Dendritic cell treated with granulocyte-macrophage colony-stimulating factor and Interleukin-4, amounts not matched to agents 40 ng/mL and 50 ng/mL, for 4 days (primary cell): ENCODE measurements at regions not wholly inside any gene's neighbourhood (a gene's known extent, or its start where the extent isn't known, plus 50 kb on each side); places are given as distances from the start of the nearest gene placed in this dataset.
"Not testable (repeated sequence)": the region's sequence is repeated elsewhere in the genome, so short reads cannot be mapped to it uniquely, and the experiment has no call there.

Source experiments
- H3K27ac Mint-ChIP-seq: one replicate; pipeline ENCODE4 v1.8.0; 2022; ENCODE audit warnings: mild to moderate bottlenecking, mixed read lengths
- H3K27me3 Mint-ChIP-seq: one replicate; pipeline ENCODE4 v1.8.0; 2022; ENCODE audit warnings: mild to moderate bottlenecking, mixed read lengths
- H3K36me3 Mint-ChIP-seq: one replicate; pipeline ENCODE4 v1.8.0; 2022; ENCODE audit warnings: low read depth, mixed read lengths
- H3K4me1 Mint-ChIP-seq: one replicate; pipeline ENCODE4 v1.8.0; 2022; ENCODE audit warnings: low read depth, mixed read lengths
- H3K4me3 Mint-ChIP-seq: one replicate; pipeline ENCODE4 v1.8.0; 2022; ENCODE audit warnings: mild to moderate bottlenecking, moderate library complexity, mixed read lengths
- H3K9me3 Mint-ChIP-seq: one replicate; pipeline ENCODE4 v1.8.0; 2022; ENCODE audit warnings: mixed read lengths
- intact Hi-C: fragments of 100-400 bp; cut with micrococcal nuclease; formaldehyde crosslinking; loops from one replicate; pipeline ENCODE4 v1.15.0; 2022

GRCh38 chr3:166606988-166607387 is 769.8 kb upstream of the BCHE start:
- H3K27me3 Mint-ChIP-seq = no peaks in the 10 kb centered on the region
- H3K36me3 Mint-ChIP-seq = no peaks in the 10 kb centered on the region
- no peak overlapping the region for H3K4me3 Mint-ChIP-seq
- H3K9me3 Mint-ChIP-seq = no peaks in the 10 kb centered on the region
- no peak overlapping the region for H3K27ac Mint-ChIP-seq
- no peaks in the 10 kb centered on the region for H3K4me1 Mint-ChIP-seq
- intact Hi-C loops = no loop called here

GRCh38 chr3:166593776-166594175 is 756.6 kb upstream of the BCHE start:
- Mint-ChIP-seq H3K9me3 (peaks cover 21% of the 10 kb centered on the region), H3K27me3 (no peaks in the 10 kb centered on the region), H3K4me3 (no peak overlapping the region), H3K36me3 (no peaks in the 10 kb centered on the region), H3K4me1 (no peaks in the 10 kb centered on the region), H3K27ac (no peak overlapping the region)
- intact Hi-C loops = no loop called here

- Mint-ChIP-seq H3K27me3 (no peaks in the 10 kb centered on the region), H3K27ac (no peak overlapping the region), H3K4me1 (no peaks in the 10 kb centered on the region), H3K4me3 (no peak overlapping the region), H3K36me3 (no peaks in the 10 kb centered on the region), H3K9me3 (peaks cover 13% of the 10 kb centered on the region)
- intact Hi-C loops = no loop called here
Measured at GRCh38 chr3:166582236-166582635, 745.0 kb upstream of the BCHE start.

GRCh38 chr3:166580561-166580960 is 743.3 kb upstream of the BCHE start:
- H3K27ac Mint-ChIP-seq = no peak overlapping the region
- H3K36me3 Mint-ChIP-seq = no peaks in the 10 kb centered on the region
- H3K4me1 Mint-ChIP-seq = no peaks in the 10 kb centered on the region
- H3K4me3 Mint-ChIP-seq = no peak overlapping the region
- no peaks in the 10 kb centered on the region for H3K27me3 Mint-ChIP-seq
- intact Hi-C loops = no loop called here
- peaks cover 13% of the 10 kb centered on the region for H3K9me3 Mint-ChIP-seq

- intact Hi-C loops = no loop called here
- Mint-ChIP-seq H3K9me3 (peaks cover 15% of the 10 kb centered on the region), H3K27me3 (no peaks in the 10 kb centered on the region), H3K4me1 (no peaks in the 10 kb centered on the region), H3K36me3 (no peaks in the 10 kb centered on the region), H3K27ac (no peak overlapping the region), H3K4me3 (no peak overlapping the region)
Measured at GRCh38 chr3:166575161-166575560, 737.9 kb upstream of the BCHE start.

- peaks cover 15% of the 10 kb centered on the region for H3K9me3 Mint-ChIP-seq
- H3K27me3 Mint-ChIP-seq, intact Hi-C loops, H3K4me3 Mint-ChIP-seq, H3K36me3 Mint-ChIP-seq, H3K27ac Mint-ChIP-seq, H3K4me1 Mint-ChIP-seq: not testable (repeated sequence)
Measured at GRCh38 chr3:166571686-166572085, 734.5 kb upstream of the BCHE start.

GRCh38 chr3:166570102-166570501 is 732.9 kb upstream of the BCHE start:
- H3K36me3 Mint-ChIP-seq = no peaks in the 10 kb centered on the region
- H3K27ac Mint-ChIP-seq = no peak overlapping the region
- no peaks in the 10 kb centered on the region for H3K27me3 Mint-ChIP-seq
- H3K4me1 Mint-ChIP-seq = no peaks in the 10 kb centered on the region
- H3K9me3 Mint-ChIP-seq = peaks cover 15% of the 10 kb centered on the region
- intact Hi-C loops = no loop called here
- no peak overlapping the region for H3K4me3 Mint-ChIP-seq

- Mint-ChIP-seq H3K36me3 (no peaks in the 10 kb centered on the region), H3K4me3 (no peak overlapping the region), H3K27me3 (no peaks in the 10 kb centered on the region), H3K9me3 (peaks cover 15% of the 10 kb centered on the region), H3K4me1 (no peaks in the 10 kb centered on the region), H3K27ac (no peak overlapping the region)
- intact Hi-C loops = no loop called here
Measured at GRCh38 chr3:166569589-166569988, 732.4 kb upstream of the BCHE start.

- no peaks in the 10 kb centered on the region for H3K27me3 Mint-ChIP-seq
- intact Hi-C loops = no loop called here
- H3K27ac Mint-ChIP-seq = no peak overlapping the region
- no peaks in the 10 kb centered on the region for H3K4me1 Mint-ChIP-seq
- no peak overlapping the region for H3K4me3 Mint-ChIP-seq
- no peaks in the 10 kb centered on the region for H3K36me3 Mint-ChIP-seq
- peaks cover 57% of the 10 kb centered on the region for H3K9me3 Mint-ChIP-seq
Measured at GRCh38 chr3:166560253-166560652, 723.0 kb upstream of the BCHE start.

- no peak overlapping the region for H3K4me3 Mint-ChIP-seq
- H3K4me1 Mint-ChIP-seq = no peaks in the 10 kb centered on the region
- no peak overlapping the region for H3K27ac Mint-ChIP-seq
- H3K27me3 Mint-ChIP-seq = no peaks in the 10 kb centered on the region
- H3K9me3 Mint-ChIP-seq = peaks cover 57% of the 10 kb centered on the region
- no peaks in the 10 kb centered on the region for H3K36me3 Mint-ChIP-seq
- intact Hi-C loops = no loop called here
Measured at GRCh38 chr3:166556955-166557354, 719.7 kb upstream of the BCHE start.

- Mint-ChIP-seq H3K9me3 (peaks cover 41% of the 10 kb centered on the region), H3K27me3 (no peaks in the 10 kb centered on the region), H3K36me3 (no peaks in the 10 kb centered on the region), H3K4me1 (no peaks in the 10 kb centered on the region), H3K27ac (no peak overlapping the region), H3K4me3 (no peak overlapping the region)
- intact Hi-C loops = no loop called here
Measured at GRCh38 chr3:166554023-166554422, 716.8 kb upstream of the BCHE start.

GRCh38 chr3:166533740-166534139 is 696.5 kb upstream of the BCHE start:
- intact Hi-C loops = no loop called here
- no peaks in the 10 kb centered on the region for H3K4me1 Mint-ChIP-seq
- H3K36me3 Mint-ChIP-seq = no peaks in the 10 kb centered on the region
- no peak overlapping the region for H3K27ac Mint-ChIP-seq
- H3K9me3 Mint-ChIP-seq = peaks cover 57% of the 10 kb centered on the region
- no peaks in the 10 kb centered on the region for H3K27me3 Mint-ChIP-seq
- no peak overlapping the region for H3K4me3 Mint-ChIP-seq

GRCh38 chr3:166531730-166532129 is 694.5 kb upstream of the BCHE start:
- no peaks in the 10 kb centered on the region for H3K36me3 Mint-ChIP-seq
- peaks cover 43% of the 10 kb centered on the region for H3K9me3 Mint-ChIP-seq
- no peak overlapping the region for H3K27ac Mint-ChIP-seq
- no peaks in the 10 kb centered on the region for H3K27me3 Mint-ChIP-seq
- H3K4me1 Mint-ChIP-seq = no peaks in the 10 kb centered on the region
- H3K4me3 Mint-ChIP-seq = no peak overlapping the region
- intact Hi-C loops = no loop called here

- no peaks in the 10 kb centered on the region for H3K36me3 Mint-ChIP-seq
- no peak overlapping the region for H3K4me3 Mint-ChIP-seq
- H3K9me3 Mint-ChIP-seq = peaks cover 28% of the 10 kb centered on the region
- intact Hi-C loops = no loop called here
- H3K27ac Mint-ChIP-seq = no peak overlapping the region
- H3K4me1 Mint-ChIP-seq = no peaks in the 10 kb centered on the region
- no peaks in the 10 kb centered on the region for H3K27me3 Mint-ChIP-seq
Measured at GRCh38 chr3:166527325-166527724, 690.1 kb upstream of the BCHE start.

GRCh38 chr3:166526881-166527280 is 689.7 kb upstream of the BCHE start:
- Mint-ChIP-seq H3K9me3 (peaks cover 28% of the 10 kb centered on the region), H3K27me3 (no peaks in the 10 kb centered on the region), H3K4me3 (no peak overlapping the region), H3K4me1 (no peaks in the 10 kb centered on the region), H3K27ac (no peak overlapping the region), H3K36me3 (no peaks in the 10 kb centered on the region)
- intact Hi-C loops = no loop called here
